ENCODE measurements at regions not wholly inside any gene's neighbourhood (a gene's known extent, or its start where the extent isn't known, plus 50 kb on each side); places are given as distances from the start of the nearest gene placed in this dataset.

GRCh38 chr13:31674051-31674450, 65.3 kb upstream of the RXFP2 start:
- Histone ChIP-seq H3K4me2 (ENCODE audit: low read length) (no peak overlapping the region), H3K36me3 (ENCODE audit: control insufficient read depth in 1 of 2, insufficient read depth in 2 of 2, low read length in 2 of 2) (no peaks in the 10 kb centered on the region), H3K79me2 (ENCODE audit: insufficient read depth, low read length) (no peaks in the 10 kb centered on the region), H3K9me2 (ENCODE audit: insufficient read depth) (no peaks in the 10 kb centered on the region), H4K20me1 (ENCODE audit: insufficient read depth) (no peaks in the 10 kb centered on the region), H3K4me3 (replicated peaks in 1 of 2; ENCODE audit: low read depth in 1 of 2, low read length in 2 of 2) (no peak overlapping the region), H3K4me1 (ENCODE audit: control insufficient read depth in 1 of 2, insufficient read depth in 2 of 2, low read length in 2 of 2) (no peaks in the 10 kb centered on the region), H3K9ac (ENCODE audit: low read length) (no peak overlapping the region), H3K9me3 (ENCODE audit: control insufficient read depth in 1 of 2, insufficient read depth in 1 of 2, low read depth in 1 of 2, low read length in 2 of 2) (no peaks in the 10 kb centered on the region), H3K27ac (ENCODE audit: low read depth, low read length) (no peak overlapping the region), H2AFZ (ENCODE audit: low read depth, low read length, poor library complexity, severe bottlenecking) (no peak overlapping the region), H3K27me3 (ENCODE audit: insufficient read depth, low read length) (peaks cover 28% of the 10 kb centered on the region)
- ChIA-PET CTCF (no interaction called here), POLR2A (no interaction called here), RAD21 (ENCODE audit: low non-redundant PET in 1 of 2, low total read pairs in 2 of 2, uncharacterized antibody in 2 of 2, unreplicated experiment in 2 of 2) (no interaction called here)
- ATAC-seq (no peak), DNase-seq (ENCODE audit: low read depth, low spot score) (no peak)
- no TSS peak for BruUV-seq (replicated peaks)
- no peak for TF ChIP-seq JUND (IDR thresholded peaks at IDR 0.05)
- TF ChIP-seq REST (IDR thresholded peaks at IDR 0.05; ENCODE audit: low read depth) = no peak
- TF ChIP-seq POLR2A (IDR thresholded peaks at IDR 0.05; ENCODE audit: borderline replicate concordance, extremely low read depth, insufficient read depth, insufficient read length) = no peak
- no peak for TF ChIP-seq ZBTB33 (IDR thresholded peaks at IDR 0.05; ENCODE audit: extremely low read depth, insufficient replicate concordance, low read length)
- TF ChIP-seq POLR2AphosphoS5 (IDR thresholded peaks at IDR 0.05; ENCODE audit: low read depth, low read length) = no peak
- TF ChIP-seq YY1 (IDR thresholded peaks at IDR 0.05; ENCODE audit: extremely low read depth, insufficient replicate concordance, low read depth, low read length) = no peak
- TF ChIP-seq ZNF274 (IDR thresholded peaks at IDR 0.05; ENCODE audit: low read depth, low read length) = no peak
- TF ChIP-seq TCF7L2 (IDR thresholded peaks at IDR 0.05; ENCODE audit: borderline replicate concordance, extremely low read depth, insufficient read depth, insufficient read length) = no peak
- intact Hi-C loops (cut with micrococcal nuclease) = no loop called here
